ENCODE measurements at regions not wholly inside any gene's neighbourhood (a gene's known extent, or its start where the extent isn't known, plus 50 kb on each side); places are given as distances from the start of the nearest gene placed in this dataset.
"Not testable (repeated sequence)": the region's sequence is repeated elsewhere in the genome, so short reads cannot be mapped to it uniquely, and the experiment has no call there.

DNA sequence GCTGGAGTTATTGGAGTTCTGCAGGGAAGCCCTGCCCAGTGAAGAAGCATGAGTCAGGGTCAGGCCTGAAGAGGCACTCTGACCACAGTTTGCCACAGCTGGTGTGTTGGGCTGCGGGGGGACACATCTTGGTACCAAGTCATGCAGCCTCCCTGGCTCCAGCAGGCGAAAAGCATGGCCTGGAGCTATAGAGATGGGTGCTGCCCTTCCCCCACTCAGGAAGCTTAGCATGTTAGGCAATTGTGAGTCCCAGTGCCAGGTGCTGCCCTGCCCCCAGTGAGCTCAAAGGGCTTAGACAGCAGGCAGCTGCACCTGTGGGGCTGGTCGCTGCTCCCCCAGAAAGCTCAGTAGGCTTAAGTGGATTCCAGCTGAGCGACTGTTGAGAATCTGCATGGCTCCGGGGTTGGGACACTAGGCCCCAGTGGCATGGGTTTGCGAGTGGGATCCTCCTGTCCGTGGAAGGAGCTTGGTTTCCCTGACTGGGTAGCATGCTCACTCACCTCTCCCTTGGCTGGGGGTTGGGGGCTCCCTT is 755.5 kb downstream of the GLUD2 start:
- no peaks in the 10 kb centered on the region for H3K4me1 Mint-ChIP-seq (ENCODE audit: low read depth)
- H3K36me3 Mint-ChIP-seq (ENCODE audit: insufficient read depth), result no peaks in the 10 kb centered on the region
- H3K9me3 Mint-ChIP-seq, result peaks cover 8% of the 10 kb centered on the region
- no peak overlapping the region for H3K4me3 Mint-ChIP-seq
- H3K27me3 Mint-ChIP-seq (ENCODE audit: low read depth), result no peaks in the 10 kb centered on the region
- DNase-seq (no peak), ATAC-seq (no peak)

DNA sequence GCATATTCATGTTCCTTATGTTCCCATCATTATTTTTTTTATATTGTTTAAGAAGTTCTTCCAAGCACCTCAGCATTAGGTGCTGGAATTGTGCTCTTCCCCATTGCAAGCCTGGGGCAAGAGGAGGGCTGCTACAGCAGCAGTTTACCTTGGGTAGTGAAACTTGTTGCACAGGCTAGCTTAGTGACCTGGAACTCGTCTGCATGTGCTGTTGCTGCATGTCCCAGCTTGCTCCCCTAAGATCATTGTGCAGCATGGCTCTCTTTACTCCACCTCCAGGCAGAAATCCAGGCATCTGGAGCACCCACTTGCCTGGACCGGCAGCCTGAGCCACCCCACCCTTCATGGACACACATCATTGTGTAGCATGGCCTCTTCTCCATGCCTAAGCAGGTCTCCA is 776.0 kb downstream of the GLUD2 start:
- Mint-ChIP-seq H3K36me3 (ENCODE audit: insufficient read depth) (no peaks in the 10 kb centered on the region), H3K9me3 (no peaks in the 10 kb centered on the region), H3K4me1 (ENCODE audit: low read depth) (no peaks in the 10 kb centered on the region), H3K27me3 (ENCODE audit: low read depth) (no peaks in the 10 kb centered on the region), H3K4me3 (no peak overlapping the region)
- DNase-seq (no peak), ATAC-seq (no peak)

DNA sequence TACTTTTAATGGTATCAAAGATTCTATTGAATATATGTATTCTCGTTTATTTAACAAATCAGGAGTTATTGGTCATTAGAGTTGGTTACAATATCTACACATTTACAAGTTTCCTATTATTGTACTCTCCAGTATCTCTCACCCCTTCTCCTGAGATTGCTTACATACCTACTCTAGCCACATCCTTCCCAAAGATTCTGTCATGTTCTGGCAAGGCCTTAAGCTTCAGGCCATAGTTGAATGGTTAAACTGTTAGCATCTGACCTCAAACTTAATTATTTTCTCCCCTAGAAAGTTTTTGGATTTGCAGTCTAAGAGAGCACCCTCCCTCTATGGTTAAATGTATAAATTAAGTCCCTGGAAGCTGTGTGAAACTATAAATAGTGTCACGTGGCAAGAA is 784.2 kb downstream of the GLUD2 start:
- H3K4me1 Mint-ChIP-seq (ENCODE audit: low read depth), result no peaks in the 10 kb centered on the region
- no peak for ATAC-seq
- H3K27me3 Mint-ChIP-seq (ENCODE audit: low read depth), result no peaks in the 10 kb centered on the region
- no peaks in the 10 kb centered on the region for H3K9me3 Mint-ChIP-seq
- no peaks in the 10 kb centered on the region for H3K36me3 Mint-ChIP-seq (ENCODE audit: insufficient read depth)
- no peak for DNase-seq
- H3K4me3 Mint-ChIP-seq, result no peak overlapping the region

DNA sequence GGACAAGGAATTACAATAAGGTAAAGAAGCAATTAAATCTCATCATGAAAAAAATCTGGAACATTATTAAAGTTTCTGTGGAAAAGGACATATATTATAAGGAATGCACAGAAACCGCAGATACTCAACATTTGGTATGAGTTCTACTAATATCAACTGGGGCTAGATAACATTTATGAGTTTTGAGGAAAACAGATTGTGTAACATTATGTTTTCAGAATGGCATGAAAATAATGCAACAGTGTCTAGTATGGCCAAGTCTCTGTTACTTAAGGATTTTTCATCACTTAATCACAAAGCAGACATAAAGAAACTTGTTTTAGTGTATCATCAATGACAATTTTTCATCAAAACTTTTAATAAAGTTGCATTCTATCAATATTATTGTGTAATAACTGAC is 785.0 kb downstream of the GLUD2 start:
- Mint-ChIP-seq H3K9me3 (no peaks in the 10 kb centered on the region), H3K4me3 (no peak overlapping the region), H3K4me1 (ENCODE audit: low read depth) (no peaks in the 10 kb centered on the region), H3K27me3 (ENCODE audit: low read depth) (no peaks in the 10 kb centered on the region), H3K36me3 (ENCODE audit: insufficient read depth) (no peaks in the 10 kb centered on the region)
- DNase-seq (no peak), ATAC-seq (no peak)

DNA sequence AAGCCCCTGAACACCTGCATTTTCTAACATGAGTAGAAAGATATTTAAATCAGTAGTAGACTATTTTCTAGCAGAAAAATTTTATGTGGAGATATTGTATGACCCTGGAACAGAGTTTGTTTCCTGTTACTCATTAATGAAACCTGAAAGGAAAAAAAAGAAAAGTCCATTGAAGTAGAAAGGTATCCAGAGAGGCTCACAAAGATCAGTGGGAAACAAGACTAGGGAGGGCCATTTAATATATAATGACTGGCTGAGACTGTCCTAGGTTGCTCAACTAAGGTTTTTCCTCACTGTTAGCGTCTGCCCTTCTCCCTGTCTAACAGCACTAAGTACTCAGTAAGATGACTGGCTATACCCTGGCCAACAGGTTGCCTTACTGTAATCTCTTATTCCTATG is 788.6 kb downstream of the GLUD2 start:
- ATAC-seq (no peak), DNase-seq (no peak)
- H3K36me3 Mint-ChIP-seq (ENCODE audit: insufficient read depth), result no peaks in the 10 kb centered on the region
- no peak overlapping the region for H3K4me3 Mint-ChIP-seq
- no peaks in the 10 kb centered on the region for H3K4me1 Mint-ChIP-seq (ENCODE audit: low read depth)
- no peaks in the 10 kb centered on the region for H3K9me3 Mint-ChIP-seq
- no peaks in the 10 kb centered on the region for H3K27me3 Mint-ChIP-seq (ENCODE audit: low read depth)

GRCh38 chrX:121851033-121851432 is 803.6 kb downstream of the GLUD2 start:
- ATAC-seq, result no peak
- Mint-ChIP-seq H3K36me3 (ENCODE audit: insufficient read depth) (no peaks in the 10 kb centered on the region), H3K9me3 (no peaks in the 10 kb centered on the region)

GRCh38 chrX:121853762-121854613 is 806.6 kb downstream of the GLUD2 start:
- Mint-ChIP-seq H3K27me3 (ENCODE audit: low read depth) (no peaks in the 10 kb centered on the region), H3K9me3 (no peaks in the 10 kb centered on the region), H3K36me3 (ENCODE audit: insufficient read depth) (no peaks in the 10 kb centered on the region), H3K4me3 (no peak overlapping the region), H3K4me1 (ENCODE audit: low read depth) (no peaks in the 10 kb centered on the region)
- ATAC-seq (no peak), DNase-seq (no peak)

More at GRCh38 chrX:121851033-121851432, 803.6 kb downstream of the GLUD2 start:
- Mint-ChIP-seq H3K4me1 (ENCODE audit: low read depth) (no peaks in the 10 kb centered on the region), H3K27me3 (ENCODE audit: low read depth) (no peaks in the 10 kb centered on the region), H3K4me3 (no peak overlapping the region)
- DNase-seq, result no peak

DNA sequence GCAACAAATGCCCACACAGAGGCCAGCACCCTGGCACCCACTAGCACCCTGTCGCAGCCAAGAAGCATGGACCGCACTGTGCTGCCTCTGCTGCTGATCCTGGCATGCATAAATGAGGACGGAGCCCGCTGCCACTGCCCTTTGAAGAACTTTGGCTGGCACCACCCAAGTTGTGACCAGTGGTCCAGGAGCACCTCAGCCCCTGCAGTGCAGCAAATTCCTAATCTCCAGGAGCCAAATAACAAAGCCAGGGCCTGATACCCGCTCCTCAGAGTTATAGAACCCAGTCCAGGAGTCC is 807.2 kb downstream of the GLUD2 start:
- Mint-ChIP-seq H3K36me3 (ENCODE audit: insufficient read depth) (no peaks in the 10 kb centered on the region), H3K9me3 (no peaks in the 10 kb centered on the region), H3K4me1 (ENCODE audit: low read depth) (no peaks in the 10 kb centered on the region), H3K4me3 (no peak overlapping the region), H3K27me3 (ENCODE audit: low read depth) (no peaks in the 10 kb centered on the region)
- no peak for ATAC-seq
- DNase-seq, result no peak

DNA sequence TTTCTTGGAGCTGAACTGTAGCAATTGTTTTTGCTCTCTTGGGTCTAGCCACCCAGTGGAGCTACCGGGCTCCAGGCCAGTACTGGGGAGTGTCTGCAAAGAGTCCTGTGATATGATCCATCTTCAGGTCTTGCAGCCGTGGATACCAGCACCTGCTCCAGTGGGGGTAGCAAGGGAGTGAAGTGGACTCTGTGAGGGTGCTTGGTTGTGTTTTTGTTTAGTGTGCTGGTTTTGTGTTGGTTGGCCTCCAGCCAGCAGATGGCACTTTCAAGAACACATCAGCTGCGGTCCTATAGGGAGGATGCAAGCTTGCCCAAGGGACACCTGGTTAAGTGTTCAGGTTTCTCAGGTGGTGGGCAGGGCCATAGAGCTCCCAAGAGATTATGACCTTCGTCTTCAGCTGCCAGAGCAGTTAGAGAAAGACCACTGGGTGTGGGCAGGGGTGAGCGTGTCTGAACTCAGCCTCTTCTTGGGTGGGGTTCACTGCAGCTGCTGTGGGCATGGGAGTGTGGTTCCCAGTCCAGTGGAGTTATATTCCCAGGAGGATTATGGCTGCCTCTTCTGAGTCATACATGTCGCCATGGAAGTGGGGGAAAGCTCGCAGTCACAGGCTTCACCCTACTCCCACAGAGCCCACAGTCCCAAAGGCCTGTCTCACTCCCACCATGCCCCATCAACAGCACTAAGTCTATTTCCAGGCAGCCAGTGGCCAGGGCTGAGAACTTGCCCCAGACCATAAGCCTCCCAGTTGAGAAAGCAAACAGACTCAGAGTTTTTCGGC is 811.6 kb downstream of the GLUD2 start:
- Mint-ChIP-seq H3K4me3 (no peak overlapping the region), H3K4me1 (ENCODE audit: low read depth) (no peaks in the 10 kb centered on the region), H3K36me3 (ENCODE audit: insufficient read depth) (no peaks in the 10 kb centered on the region), H3K9me3 (no peaks in the 10 kb centered on the region), H3K27me3 (ENCODE audit: low read depth) (no peaks in the 10 kb centered on the region)
- DNase-seq (no peak), ATAC-seq (no peak)

- Mint-ChIP-seq H3K36me3 (ENCODE audit: insufficient read depth) (no peaks in the 10 kb centered on the region), H3K4me3 (no peak overlapping the region), H3K9me3 (no peaks in the 10 kb centered on the region), H3K4me1 (ENCODE audit: low read depth) (no peaks in the 10 kb centered on the region), H3K27me3 (ENCODE audit: low read depth) (no peaks in the 10 kb centered on the region)
- ATAC-seq (no peak), DNase-seq (no peak)
Observed at GRCh38 chrX:121863976-121864375, 816.6 kb downstream of the GLUD2 start.

DNA sequence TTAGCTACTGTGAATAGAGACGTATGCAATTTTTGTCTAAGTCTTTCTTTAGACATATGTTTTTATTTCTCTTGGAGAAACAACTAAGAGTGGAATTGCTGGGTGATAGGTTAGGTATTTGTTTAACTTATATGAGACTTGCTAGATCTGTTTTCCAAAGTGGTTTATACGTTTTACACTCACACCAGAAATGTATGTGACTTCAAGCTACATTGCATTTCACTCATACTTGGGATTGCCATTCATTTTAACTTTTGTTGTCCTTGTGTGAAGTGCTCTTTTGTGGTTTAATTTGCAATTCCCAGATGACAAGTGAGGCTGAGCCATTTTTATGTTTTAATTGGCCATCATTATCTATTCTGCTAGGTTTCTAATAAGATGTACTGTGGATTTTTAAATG is 817.2 kb downstream of the GLUD2 start:
- Mint-ChIP-seq H3K9me3 (no peaks in the 10 kb centered on the region), H3K4me3 (no peak overlapping the region), H3K4me1 (ENCODE audit: low read depth) (no peaks in the 10 kb centered on the region), H3K27me3 (ENCODE audit: low read depth) (no peaks in the 10 kb centered on the region), H3K36me3 (ENCODE audit: insufficient read depth) (no peaks in the 10 kb centered on the region)
- DNase-seq, result no peak
- ATAC-seq, result no peak

GRCh38 chrX:121869876-121870477 is 822.6 kb downstream of the GLUD2 start:
- Mint-ChIP-seq H3K27me3 (ENCODE audit: low read depth) (no peaks in the 10 kb centered on the region), H3K4me1 (ENCODE audit: low read depth) (no peaks in the 10 kb centered on the region), H3K36me3 (ENCODE audit: insufficient read depth) (no peaks in the 10 kb centered on the region), H3K9me3 (no peaks in the 10 kb centered on the region), H3K4me3 (no peak overlapping the region)
- ATAC-seq (no peak), DNase-seq (no peak)

DNA sequence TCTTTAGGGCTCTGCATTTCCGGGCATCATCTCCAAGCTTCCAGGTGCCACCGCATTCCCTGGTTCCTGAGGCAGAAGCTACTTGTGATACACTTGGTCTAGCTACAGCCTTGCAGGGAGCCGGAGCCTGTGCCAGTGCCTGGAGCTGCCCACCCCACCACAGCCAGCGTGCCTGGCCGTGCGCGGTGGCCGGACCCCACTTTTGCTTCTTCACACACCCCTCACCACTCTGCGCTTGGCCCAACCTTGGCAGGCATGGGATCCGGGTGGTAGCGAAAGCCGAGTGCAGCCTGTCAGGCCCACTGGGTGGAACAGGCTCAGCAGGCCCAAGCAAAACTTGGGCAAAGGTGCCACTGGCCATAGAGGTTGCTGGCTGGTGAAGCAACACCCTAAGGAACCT is 823.7 kb downstream of the GLUD2 start:
- no peaks in the 10 kb centered on the region for H3K36me3 Mint-ChIP-seq (ENCODE audit: insufficient read depth)
- H3K27me3 Mint-ChIP-seq (ENCODE audit: low read depth), result no peaks in the 10 kb centered on the region
- no peak for DNase-seq
- H3K9me3 Mint-ChIP-seq, result no peaks in the 10 kb centered on the region
- H3K4me1 Mint-ChIP-seq (ENCODE audit: low read depth), result no peaks in the 10 kb centered on the region
- ATAC-seq, result no peak
- H3K4me3 Mint-ChIP-seq, result no peak overlapping the region

- Mint-ChIP-seq H3K36me3 (ENCODE audit: insufficient read depth) (no peaks in the 10 kb centered on the region), H3K4me1 (ENCODE audit: low read depth) (no peaks in the 10 kb centered on the region), H3K27me3 (ENCODE audit: low read depth) (no peaks in the 10 kb centered on the region), H3K9me3 (no peaks in the 10 kb centered on the region), H3K4me3 (no peak overlapping the region)
- ATAC-seq (no peak), DNase-seq (no peak)
Observed at GRCh38 chrX:121876305-121876704, 828.9 kb downstream of the GLUD2 start.

- H3K4me1 Mint-ChIP-seq (ENCODE audit: low read depth); ATAC-seq; H3K36me3 Mint-ChIP-seq (ENCODE audit: insufficient read depth); H3K4me3 Mint-ChIP-seq; DNase-seq; H3K27me3 Mint-ChIP-seq (ENCODE audit: low read depth); H3K9me3 Mint-ChIP-seq: not testable (repeated sequence)
Observed at GRCh38 chrX:121877337-121877736, 829.9 kb downstream of the GLUD2 start.
